Neutrophil (primary cell): ENCODE measurements at regions not wholly inside any gene's neighbourhood (a gene's known extent, or its start where the extent isn't known, plus 50 kb on each side); places are given as distances from the start of the nearest gene placed in this dataset.

Experiments
- H3K27ac ChIP-seq: fragments of 200-600 bp; sonication (generic); 2 replicates; pipeline ENCODE4 v1.5.1; 2016; ENCODE audit warnings: mild to moderate bottlenecking, moderate library complexity
- H3K27me3 ChIP-seq: fragments of 200-600 bp; sonication (generic); 2 replicates; pipeline ENCODE4 v1.6.0; 2016; ENCODE audit warnings: mild to moderate bottlenecking
- H3K36me3 ChIP-seq: fragments of 200-600 bp; sonication (generic); 2 replicates; pipeline ENCODE4 v1.5.1; 2017
- H3K4me1 ChIP-seq, 2 experiments: fragments of 200-600 bp in 1 of 2; sonication (generic) in 1 of 2; 1 replicate in 1 of 2; 2 replicates in 1 of 2; pipeline versions ENCODE4 v1.5.1 to v1.6.1; 2013 to 2016; ENCODE audit warnings: low read depth in 1 of 2, low read length in 1 of 2, mild to moderate bottlenecking in 1 of 2, moderate library complexity in 1 of 2; ENCODE audit not compliant: control insufficient read depth in 1 of 2, insufficient read depth in 1 of 2
- H3K4me3 ChIP-seq, 2 experiments: fragments of 200-600 bp in 1 of 2; sonication (generic) in 1 of 2; 1 replicate in 1 of 2; 2 replicates in 1 of 2; pipeline ENCODE4 v1.5.1; 2013 to 2016; ENCODE audit warnings: low read depth in 1 of 2, low read length in 1 of 2, mild to moderate bottlenecking in 1 of 2, moderate library complexity in 1 of 2
- H3K9me3 ChIP-seq: fragments of 200-600 bp; sonication (generic); 2 replicates; pipeline ENCODE4 v1.5.1; 2016
- CTCF ChIP-seq: fragments of 200-600 bp; sonication (generic); IDR thresholded peaks from 2 replicates; pipeline ENCODE4 v1.5.1; 2016; ENCODE audit warnings: antibody characterized with exemption

- no peaks in the 10 kb centered on the region for H3K36me3 ChIP-seq
- TF ChIP-seq CTCF = no peak
- H3K9me3 ChIP-seq = no peaks in the 10 kb centered on the region
- H3K27me3 ChIP-seq = no peaks in the 10 kb centered on the region
- no peaks in the 10 kb centered on the region for H3K4me1 ChIP-seq
- no peak overlapping the region for H3K27ac ChIP-seq
- no peak overlapping the region for H3K4me3 ChIP-seq
Observed at GRCh38 chr3:118688396-118688884, 346.2 kb downstream of the IGSF11 start.

GRCh38 chr3:118692416-118692815 is 342.2 kb downstream of the IGSF11 start:
- Histone ChIP-seq H3K4me3 (no peak overlapping the region), H3K27ac (no peak overlapping the region), H3K36me3 (no peaks in the 10 kb centered on the region), H3K4me1 (no peaks in the 10 kb centered on the region), H3K9me3 (no peaks in the 10 kb centered on the region), H3K27me3 (no peaks in the 10 kb centered on the region)
- TF ChIP-seq CTCF = no peak

GRCh38 chr3:118705487-118706219 is 329.0 kb downstream of the IGSF11 start:
- TF ChIP-seq CTCF = no peak
- Histone ChIP-seq H3K27ac (no peak overlapping the region), H3K27me3 (no peaks in the 10 kb centered on the region), H3K36me3 (no peaks in the 10 kb centered on the region), H3K4me3 (no peak overlapping the region), H3K9me3 (no peaks in the 10 kb centered on the region), H3K4me1 (no peaks in the 10 kb centered on the region)

- TF ChIP-seq CTCF = no peak
- H3K4me1 ChIP-seq = no peaks in the 10 kb centered on the region
- H3K4me3 ChIP-seq = no peak overlapping the region
- H3K9me3 ChIP-seq = no peaks in the 10 kb centered on the region
- no peaks in the 10 kb centered on the region for H3K36me3 ChIP-seq
- no peaks in the 10 kb centered on the region for H3K27me3 ChIP-seq
- H3K27ac ChIP-seq = no peak overlapping the region
Observed at GRCh38 chr3:118707991-118708390, 326.7 kb downstream of the IGSF11 start.

GRCh38 chr3:118710532-118710931 is 324.1 kb downstream of the IGSF11 start:
- Histone ChIP-seq H3K27me3 (no peaks in the 10 kb centered on the region), H3K4me1 (no peaks in the 10 kb centered on the region), H3K9me3 (no peaks in the 10 kb centered on the region), H3K36me3 (no peaks in the 10 kb centered on the region), H3K27ac (no peak overlapping the region), H3K4me3 (no peak overlapping the region)
- TF ChIP-seq CTCF = no peak
